ENCODE measurements at regions not wholly inside any gene's neighbourhood (a gene's known extent, or its start where the extent isn't known, plus 50 kb on each side); places are given as distances from the start of the nearest gene placed in this dataset.

- Histone ChIP-seq H2BK5ac (ENCODE audit: low read depth, low read length) (no peak overlapping the region), H3K27ac (ENCODE audit: low read depth, low read length) (no peak overlapping the region), H2AK5ac (ENCODE audit: low read depth, low read length) (no peak overlapping the region), H4K91ac (replicated peaks; ENCODE audit: insufficient read length, low read length) (no peak overlapping the region), H2BK20ac (ENCODE audit: low read length) (no peak overlapping the region), H3K4me2 (ENCODE audit: insufficient read depth in 1 of 2, low read depth in 2 of 2, low read length in 2 of 2) (no peak overlapping the region), H3K4me3 (ENCODE audit: extremely low read depth in 1 of 4, insufficient read depth in 2 of 4, low read depth in 3 of 4, low read length in 4 of 4) (no peak overlapping the region), H3K9me3 (ENCODE audit: insufficient read depth in 2 of 2, low read depth in 1 of 2, low read length in 1 of 2) (peaks cover 0 to 3% of the 10 kb centered on the region in 2 experiments; a peak in 1 of 4 replicates), H3K79me2 (ENCODE audit: control insufficient read depth in 1 of 2, insufficient read depth in 2 of 2, low read length in 2 of 2) (no peaks in the 10 kb centered on the region), H3K23me2 (ENCODE audit: low read depth, low read length) (no peaks in the 10 kb centered on the region), H3K4ac (replicated peaks; ENCODE audit: insufficient read length, low read depth, low read length) (no peak overlapping the region), H3K23ac (ENCODE audit: insufficient read length) (no peak overlapping the region), H4K8ac (ENCODE audit: extremely low read depth, insufficient read depth, low read length) (no peak overlapping the region), H3K36me3 (ENCODE audit: control insufficient read depth in 2 of 4, insufficient read depth in 4 of 4, low read length in 3 of 4) (no peaks in the 10 kb centered on the region), H4K5ac (ENCODE audit: insufficient read length, low read depth, low read length) (no peak overlapping the region), H2AFZ (ENCODE audit: low read length) (no peak overlapping the region), H3K18ac (ENCODE audit: extremely low read depth, low read length) (no peak overlapping the region), H3K79me1 (ENCODE audit: low read depth, low read length) (no peaks in the 10 kb centered on the region), H3K9ac (replicated peaks in 1 of 4; ENCODE audit: extremely low read depth in 1 of 4, low read depth in 3 of 4, low read length in 3 of 4) (no peak overlapping the region), H3K4me1 (replicated peaks in 1 of 4; ENCODE audit: control insufficient read depth in 3 of 4, insufficient read depth in 4 of 4, low read length in 3 of 4) (no peaks in the 10 kb centered on the region), H2BK15ac (ENCODE audit: low read length) (no peak overlapping the region), H2BK12ac (ENCODE audit: low read depth, low read length) (no peak overlapping the region), H3K56ac (replicated peaks; ENCODE audit: insufficient read length, low read depth, low read length) (no peak overlapping the region), H3K27me3 (replicated peaks in 1 of 4; ENCODE audit: control insufficient read depth in 3 of 4, extremely low read depth in 1 of 4, insufficient read depth in 3 of 4, low read length in 3 of 4) (no peaks in the 10 kb centered on the region; a peak in 1 of 7 replicates), H2BK120ac (replicated peaks; ENCODE audit: low read depth, low read length) (no peak overlapping the region), H4K20me1 (replicated peaks in 1 of 2; ENCODE audit: control insufficient read depth in 1 of 2, insufficient read depth in 2 of 2, low read length in 2 of 2) (no peaks in the 10 kb centered on the region), H3K14ac (ENCODE audit: insufficient read length) (no peak overlapping the region)
- FAIRE-seq, result no peak
- no peak for TF ChIP-seq KDM1A (IDR thresholded peaks at IDR 0.05; ENCODE audit: borderline replicate concordance, low read length)
- no peak for TF ChIP-seq SP4 (IDR thresholded peaks at IDR 0.05; ENCODE audit: low read length)
- TF ChIP-seq KDM5A (IDR thresholded peaks at IDR 0.05; ENCODE audit: low read length), result no peak
- no peak for TF ChIP-seq RXRA (IDR thresholded peaks at IDR 0.05; ENCODE audit: insufficient read depth, low read depth, low read length)
- TF ChIP-seq GABPA (IDR thresholded peaks at IDR 0.05; ENCODE audit: borderline replicate concordance, insufficient read depth, low read length), result no peak
- TF ChIP-seq ATF2 (IDR thresholded peaks at IDR 0.05; ENCODE audit: low read length), result no peak
- TF ChIP-seq JUND (IDR thresholded peaks at IDR 0.05; ENCODE audit: low read length), result no peak
- no peak for TF ChIP-seq RFX5 (IDR thresholded peaks at IDR 0.05; ENCODE audit: borderline replicate concordance, low read depth, low read length)
- 90% methylated on average over 15 of the region's 16 CpGs; no CpG with 5 or more reads in 1 of the 2 experiments for WGBS, 2 experiments (ENCODE audit: extremely low coverage in 1 of 2, insufficient coverage in 1 of 2, insufficient read length in 1 of 2, insufficient replicate concordance in 2 of 2, low coverage in 1 of 2, low lambda C conversion rate in 2 of 2, missing lambda C conversion rate in 1 of 2)
- POLR2A ChIA-PET (ENCODE audit: partially characterized antibody), result no interaction called here
- CTCF ChIA-PET (ENCODE audit: partially characterized antibody), result no interaction called here
- no peak for DNase-seq (ENCODE audit: low read depth in 1 of 2, low spot score in 2 of 2)
Observed at GRCh38 chr2:2932692-2933305, 444.8 kb downstream of the EIPR1 start.

Data from H1 (cell line).